Activated CD8-positive, alpha-beta memory T cell treated with anti-CD3 and anti-CD28 coated beads for 36 hours (primary cell): ENCODE measurements at regions not wholly inside any gene's neighbourhood (a gene's known extent, or its start where the extent isn't known, plus 50 kb on each side); places are given as distances from the start of the nearest gene placed in this dataset.
"Not testable (repeated sequence)": the region's sequence is repeated elsewhere in the genome, so short reads cannot be mapped to it uniquely, and the experiment has no call there.

Source experiments
- CTCF ChIA-PET: fragments of 350-600 bp; sonication (Branson Sonifier 250); formaldehyde crosslinking; loops from one replicate; lab custom pipeline; 2021; ENCODE audit warnings: antibody characterized with exemption; lab: Charles Lee
- POLR2A ChIA-PET: fragments of 350-600 bp; sonication (Branson Sonifier 250); formaldehyde crosslinking; loops from one replicate; lab custom pipeline; 2021; ENCODE audit warnings: antibody characterized with exemption; lab: Charles Lee

DNA sequence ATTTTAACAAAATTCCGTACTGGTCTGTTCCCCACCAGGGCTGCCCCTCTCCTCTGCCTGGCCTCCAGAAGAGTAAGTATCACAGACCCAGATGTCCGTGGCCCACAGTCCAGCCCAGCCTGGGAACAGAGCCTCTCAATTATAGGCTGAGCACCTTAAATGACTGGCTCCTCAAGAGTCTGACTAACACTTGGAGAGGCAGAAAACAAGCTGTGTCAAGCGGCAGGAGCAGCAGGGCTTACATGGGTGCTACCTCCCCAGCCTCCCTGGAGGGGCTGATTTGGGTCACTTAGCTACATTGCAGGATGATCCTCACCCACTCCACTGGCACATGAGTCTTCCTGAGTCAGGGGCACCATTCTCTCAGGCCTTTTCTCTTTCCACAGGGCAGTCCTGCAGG is 209.7 kb downstream of the COPRS start:
- CTCF ChIA-PET: no interaction called here
- POLR2A ChIA-PET: no interaction called here

DNA sequence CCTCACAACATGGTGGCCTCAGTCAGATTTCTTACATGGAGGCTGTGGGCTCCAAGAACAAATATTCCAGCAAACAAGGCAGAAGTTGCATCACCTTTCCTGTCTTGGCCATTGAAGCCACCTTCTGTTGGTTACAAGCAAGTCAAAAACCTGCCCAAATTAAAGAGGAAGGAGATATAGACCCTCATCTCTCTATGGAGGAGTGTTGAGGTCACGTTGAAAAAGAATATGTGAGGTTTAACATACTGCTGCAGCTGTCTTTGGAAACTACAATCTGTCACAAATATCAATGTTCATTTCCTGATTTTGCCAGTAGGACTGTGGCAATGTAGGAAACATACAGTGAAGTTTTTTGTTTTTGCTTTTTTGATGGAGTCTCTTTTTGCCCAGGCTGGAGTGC is 211.4 kb downstream of the COPRS start:
- ChIA-PET POLR2A (no interaction called here), CTCF (no interaction called here)

DNA sequence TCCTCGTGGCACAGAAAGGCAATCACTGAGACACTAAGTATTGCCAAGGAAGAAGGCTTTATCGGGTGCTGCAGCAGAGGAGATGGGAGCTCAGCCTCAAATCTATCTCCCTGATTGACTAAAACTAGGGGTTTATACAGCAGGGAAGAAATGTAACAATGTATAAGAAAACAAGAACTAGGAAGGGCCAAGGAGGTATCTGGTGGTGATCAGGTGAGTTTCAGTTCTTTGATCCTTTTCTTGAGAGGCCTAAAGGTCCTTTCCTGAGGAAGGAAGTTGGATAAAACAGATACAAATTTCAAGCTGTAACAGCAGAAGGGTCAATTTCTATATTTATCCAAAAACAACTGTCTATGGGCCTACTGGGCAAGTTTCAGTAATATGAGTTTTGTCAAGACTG is 212.4 kb downstream of the COPRS start:
- ChIA-PET POLR2A (no interaction called here), CTCF (no interaction called here)

DNA sequence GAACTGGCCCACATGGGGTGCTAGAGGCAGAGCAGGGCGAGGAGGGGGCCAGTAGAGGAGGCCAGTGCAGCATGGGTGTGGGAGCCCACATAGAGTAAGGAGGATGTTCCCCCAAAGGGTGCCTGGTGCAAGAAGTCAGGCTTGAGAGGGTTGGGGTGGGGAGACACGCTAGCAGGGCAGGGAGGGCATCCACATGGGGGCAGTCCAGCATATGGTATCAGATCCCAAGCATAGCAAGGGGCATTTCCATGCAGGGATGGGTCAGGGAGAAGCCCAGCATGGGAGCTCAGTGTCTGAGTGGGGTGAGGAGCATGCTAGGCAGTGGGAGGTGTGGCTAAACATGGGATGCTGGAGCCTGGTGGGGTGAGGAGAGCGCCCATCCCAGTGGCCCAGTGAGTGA is 213.7 kb downstream of the COPRS start:
- CTCF ChIA-PET: no interaction called here

DNA sequence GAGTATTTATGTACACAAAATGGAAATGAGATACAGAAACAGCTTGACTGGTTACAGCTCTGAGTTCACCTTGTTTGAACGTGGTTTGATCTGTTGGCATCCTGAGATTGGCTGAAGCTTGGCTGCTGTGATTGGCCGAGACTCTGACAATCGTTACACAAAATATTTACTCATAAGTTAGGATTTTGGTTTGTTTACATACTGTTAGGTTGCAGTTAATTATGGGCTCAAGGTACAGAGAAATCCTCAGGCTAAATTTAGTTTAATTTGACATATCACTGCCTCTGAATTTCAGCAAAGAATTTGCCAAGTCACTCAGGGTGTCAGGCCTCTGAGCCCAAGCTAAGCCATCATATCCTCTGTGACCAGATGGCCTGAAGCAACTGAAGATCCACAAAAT is 227.3 kb downstream of the COPRS start:
- CTCF ChIA-PET: no interaction called here
- POLR2A ChIA-PET: no interaction called here

More for the DNA sequence above, 213.7 kb downstream of the COPRS start:
- POLR2A ChIA-PET: no interaction called here

DNA sequence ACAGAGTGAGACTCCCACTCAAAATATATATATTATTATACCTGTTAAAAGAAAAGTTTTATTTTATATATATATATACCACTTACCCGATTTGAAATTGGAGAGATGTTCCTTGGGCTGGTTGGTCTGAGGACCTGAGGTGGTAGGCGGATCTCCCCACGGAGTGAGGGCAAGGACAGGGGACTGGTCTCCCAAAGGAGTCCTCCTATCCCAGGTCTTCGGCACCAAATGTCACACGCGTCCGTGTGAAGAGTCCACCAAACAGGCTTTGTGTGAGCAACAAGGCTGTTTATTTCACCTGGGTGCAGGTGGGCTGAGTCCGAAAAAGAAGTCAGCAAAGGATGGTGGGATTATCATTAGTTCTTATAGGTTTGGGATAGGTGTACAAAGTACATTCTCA is 228.2 kb downstream of the COPRS start:
- POLR2A ChIA-PET: not testable (repeated sequence)

DNA sequence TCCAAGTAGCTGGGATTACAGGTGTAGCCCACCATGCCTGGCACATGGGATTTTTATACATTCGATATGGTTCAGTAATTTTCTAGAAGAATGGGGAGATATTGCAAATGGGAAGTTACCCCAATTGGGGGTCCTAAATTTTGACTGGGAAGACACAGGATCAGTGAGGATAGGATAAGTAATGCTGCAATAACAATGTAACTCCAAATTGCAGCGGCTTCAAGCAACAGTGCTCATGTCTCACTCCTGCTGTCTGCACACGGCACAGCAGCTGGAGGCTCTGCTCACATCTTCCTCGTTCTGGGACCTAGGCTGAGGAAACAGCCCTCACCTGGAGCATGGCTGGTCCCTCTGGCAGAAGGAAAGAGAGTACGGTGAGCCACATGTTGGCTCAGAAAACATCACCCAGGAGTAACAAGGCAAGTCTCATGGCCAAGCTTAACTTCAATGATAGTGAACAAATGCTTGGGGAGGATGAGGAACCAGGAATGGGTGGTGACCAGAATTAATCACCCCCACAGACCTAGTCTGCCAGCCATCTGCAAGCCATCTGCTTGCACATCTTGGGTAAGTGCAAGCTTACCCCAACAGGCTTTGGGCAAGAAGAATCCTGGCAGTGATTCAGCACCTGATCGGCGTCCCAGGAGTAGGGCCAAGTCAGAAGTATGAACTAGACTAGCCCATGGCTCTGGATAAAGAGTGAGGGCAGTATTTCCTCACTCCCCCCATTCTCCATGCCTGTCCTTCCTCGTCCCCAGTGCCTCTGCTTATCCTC is 229.2 kb downstream of the COPRS start:
- ChIA-PET CTCF (no interaction called here), POLR2A (no interaction called here)

More for the DNA sequence above, 228.2 kb downstream of the COPRS start:
- CTCF ChIA-PET: not testable (repeated sequence)

DNA sequence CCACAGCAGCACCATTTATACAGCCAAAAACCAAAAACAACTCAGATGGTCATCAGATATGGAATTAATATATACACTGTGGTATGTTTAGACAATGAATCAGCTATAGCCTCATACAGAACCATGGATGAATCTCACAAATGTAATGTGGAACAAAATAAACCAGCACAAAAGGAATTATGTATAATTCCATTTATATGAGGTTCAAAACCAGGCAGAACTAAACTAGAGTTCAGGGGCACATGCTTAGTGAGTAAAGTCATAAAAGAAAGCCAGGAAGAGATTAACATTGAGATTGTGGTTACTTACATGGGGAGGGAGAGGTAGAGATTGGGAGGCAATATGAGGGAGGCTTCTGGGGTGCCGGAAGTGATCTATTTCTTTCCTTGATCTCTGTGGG is 231.1 kb downstream of the COPRS start:
- CTCF ChIA-PET: no interaction called here
- POLR2A ChIA-PET: no interaction called here

DNA sequence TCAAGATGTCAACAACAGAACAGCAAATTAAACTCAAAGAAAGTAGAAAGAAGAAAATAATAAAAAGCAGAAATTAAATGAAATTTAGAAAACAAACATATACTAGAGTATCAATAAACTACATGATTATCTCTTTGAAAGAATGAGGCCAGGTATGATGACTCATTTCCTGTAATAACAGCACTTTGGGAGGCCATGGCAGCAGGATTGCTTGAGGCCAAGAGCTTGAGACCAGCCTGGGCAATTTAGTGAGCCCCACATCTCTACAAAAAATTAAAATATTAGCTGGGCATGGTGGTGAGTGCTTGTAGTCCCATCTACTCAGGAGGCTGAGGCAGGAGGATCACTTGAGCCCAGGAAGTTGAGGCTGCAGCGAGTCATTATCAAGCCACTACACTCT is 232.5 kb downstream of the RAB11FIP4 start:
- POLR2A ChIA-PET: no interaction called here
- CTCF ChIA-PET: no interaction called here

DNA sequence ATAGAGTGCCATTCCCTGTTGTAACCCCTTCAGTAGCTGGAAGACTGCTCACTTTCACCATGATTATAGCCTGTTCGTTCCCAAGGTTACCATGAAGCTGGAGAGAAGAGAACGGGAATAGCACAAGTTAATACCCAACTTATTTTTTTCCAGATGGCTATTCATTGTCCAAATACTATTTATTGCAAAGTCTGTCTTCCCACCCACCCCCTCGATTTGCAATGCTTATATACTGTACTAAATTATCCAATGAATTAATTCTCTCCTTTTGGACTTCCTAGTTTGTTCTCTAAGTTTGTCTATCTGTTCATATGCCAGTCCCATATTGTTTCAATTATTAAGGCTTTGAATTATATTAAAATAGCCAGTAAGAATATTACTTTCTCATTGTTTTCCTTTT is 231.0 kb downstream of the RAB11FIP4 start:
- ChIA-PET CTCF (no interaction called here), POLR2A (no interaction called here)

DNA sequence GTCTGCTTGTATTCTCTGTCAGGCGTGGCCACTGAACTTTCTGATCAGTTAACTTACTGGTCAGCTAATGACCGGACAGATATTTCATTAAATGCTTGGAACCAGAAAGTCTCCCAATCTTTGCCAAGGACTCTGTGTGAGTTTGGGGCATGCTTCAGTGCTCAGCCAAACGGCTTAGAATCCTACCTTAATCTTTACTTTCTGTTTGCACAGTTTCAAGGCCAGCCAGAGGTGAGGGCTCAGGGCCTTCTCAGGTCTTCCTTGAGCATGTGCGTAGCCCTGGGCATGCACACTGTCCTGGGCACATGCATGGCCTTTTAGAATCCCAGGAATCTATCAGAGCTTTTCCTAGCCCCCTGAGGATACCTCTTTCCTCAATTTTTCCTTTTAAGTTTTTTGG is 230.1 kb downstream of the RAB11FIP4 start:
- ChIA-PET CTCF (no interaction called here), POLR2A (no interaction called here)

DNA sequence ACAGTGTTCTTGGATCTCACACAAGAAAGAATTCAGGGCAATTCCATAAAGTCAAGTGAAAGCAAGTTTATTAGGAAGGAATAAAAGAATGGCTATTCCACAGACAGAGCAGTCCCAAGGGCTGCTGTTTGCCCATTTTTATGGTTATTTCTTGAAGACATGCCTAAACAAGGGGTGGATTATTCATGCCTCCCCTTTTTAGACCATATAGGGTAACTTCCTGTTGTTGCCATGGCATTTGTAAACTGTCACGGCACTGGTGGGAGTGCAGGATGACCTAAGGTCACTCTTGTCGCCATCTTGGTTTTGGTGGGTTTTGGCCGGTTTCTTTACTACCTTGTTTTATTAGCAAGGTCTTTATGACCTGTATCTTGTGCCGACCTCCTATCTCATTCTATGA is 219.6 kb downstream of the RAB11FIP4 start:
- CTCF ChIA-PET, POLR2A ChIA-PET: not testable (repeated sequence)

DNA sequence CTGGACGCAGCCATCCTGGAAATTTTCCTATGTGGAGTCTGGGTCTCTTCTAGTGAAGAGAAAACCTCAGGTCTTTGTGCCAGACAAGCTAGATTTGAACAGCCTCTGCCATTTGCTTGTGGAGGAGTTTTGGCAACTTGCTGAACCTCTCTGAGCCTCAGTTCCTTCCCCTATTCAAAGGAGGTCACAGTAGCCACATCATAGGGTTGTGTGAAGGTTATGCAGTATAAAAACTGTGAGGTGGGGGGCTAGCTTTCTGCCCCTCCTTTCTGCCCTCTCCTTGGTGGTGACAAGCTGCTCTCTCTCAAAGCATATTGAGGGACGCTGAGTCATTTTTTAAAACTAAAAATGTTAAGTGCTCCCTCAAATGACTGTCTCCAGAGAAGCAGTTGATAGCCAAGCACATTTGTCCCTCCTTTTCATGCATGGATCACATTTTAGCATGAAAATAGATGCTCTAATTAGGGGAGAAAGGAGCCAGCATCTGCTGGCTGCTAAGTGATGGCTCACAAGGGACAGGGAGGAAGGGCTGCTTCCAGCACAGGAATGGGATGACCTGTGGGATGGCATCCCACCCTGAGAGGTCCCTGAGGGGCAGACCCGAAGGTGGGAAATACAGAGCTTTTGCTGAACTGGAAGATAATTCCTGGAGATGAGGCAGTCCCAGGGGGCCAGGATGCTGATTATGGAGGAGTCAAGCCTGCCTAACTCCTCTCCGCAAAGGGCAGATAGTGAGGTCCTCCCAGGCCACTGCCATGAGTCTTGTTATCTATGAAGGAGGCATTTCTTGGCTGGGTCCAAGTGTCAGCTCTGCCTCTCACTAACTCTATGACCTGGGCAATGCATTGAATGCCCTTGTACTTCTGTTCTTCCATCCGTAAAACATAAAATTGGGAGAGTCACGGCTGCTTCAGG is 218.8 kb downstream of the RAB11FIP4 start:
- POLR2A ChIA-PET: no interaction called here
- CTCF ChIA-PET: no interaction called here

DNA sequence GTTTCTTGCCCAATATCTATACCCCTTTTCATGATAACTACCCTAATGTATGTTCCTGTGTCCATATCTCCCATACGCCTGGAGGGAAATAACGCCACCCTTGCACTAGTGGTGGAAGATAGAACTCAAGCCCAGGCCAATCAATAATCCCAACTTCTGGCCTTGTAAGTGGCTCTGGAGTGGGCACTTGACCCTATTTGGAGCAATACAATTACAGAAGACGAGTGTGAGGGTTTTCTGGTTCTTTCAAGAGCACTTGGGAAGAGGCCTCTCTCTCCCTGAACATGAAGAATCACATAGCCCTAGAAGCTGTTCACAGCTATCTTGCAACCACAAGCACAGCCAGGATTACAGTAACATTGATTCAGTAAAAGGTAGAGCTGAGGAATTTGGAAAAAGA is 217.9 kb downstream of the RAB11FIP4 start:
- CTCF ChIA-PET: no interaction called here

DNA sequence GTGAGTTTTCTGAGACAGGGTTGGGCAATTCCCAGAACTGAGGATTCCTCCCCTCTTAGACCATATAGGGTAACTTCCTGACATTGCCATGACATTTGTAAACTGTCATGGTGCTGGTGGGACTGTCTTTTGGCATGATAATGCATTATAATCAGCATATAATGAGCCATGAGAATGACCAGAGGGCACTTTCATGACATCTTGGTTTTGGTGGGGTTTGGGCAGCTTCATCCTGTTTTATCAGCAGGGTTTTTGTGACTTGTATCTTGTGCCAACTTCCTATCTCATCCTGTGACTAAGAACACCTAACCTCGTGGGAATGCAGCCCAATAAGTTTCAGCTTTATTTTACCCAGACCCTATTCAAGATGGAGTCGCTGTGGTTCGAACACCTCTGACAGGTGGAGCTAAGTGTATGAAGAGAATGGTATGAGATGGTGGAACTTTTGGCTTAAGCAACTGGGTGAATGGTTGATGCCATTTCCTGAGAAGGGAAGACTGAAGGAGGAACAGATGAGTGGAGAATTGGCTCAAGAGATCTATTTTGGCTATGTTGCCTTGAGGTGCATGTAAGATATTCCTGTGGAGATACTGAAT is 217.3 kb downstream of the RAB11FIP4 start:
- ChIA-PET POLR2A (no interaction called here), CTCF (no interaction called here)

More for the DNA sequence above, 217.9 kb downstream of the RAB11FIP4 start:
- POLR2A ChIA-PET: no interaction called here

DNA sequence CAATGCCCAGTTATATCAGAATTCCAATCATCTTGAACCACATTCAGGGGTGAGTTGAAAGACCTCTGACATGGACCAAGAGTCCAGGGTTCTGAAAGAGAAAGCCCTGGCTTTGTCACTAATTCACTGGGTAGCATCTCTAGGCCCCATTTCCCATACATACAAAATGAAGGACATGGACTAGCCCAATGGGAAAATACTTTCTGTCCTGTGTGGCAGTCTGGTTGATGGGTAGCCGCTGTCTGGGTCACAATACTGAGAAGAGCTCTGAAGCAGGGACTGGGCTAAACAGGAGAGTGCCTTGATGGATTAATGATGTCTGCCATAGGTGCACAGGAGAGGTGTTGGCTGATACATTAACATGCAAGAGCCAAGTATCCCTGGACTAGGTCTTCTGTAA is 214.3 kb downstream of the RAB11FIP4 start:
- POLR2A ChIA-PET: no interaction called here
- CTCF ChIA-PET: no interaction called here

DNA sequence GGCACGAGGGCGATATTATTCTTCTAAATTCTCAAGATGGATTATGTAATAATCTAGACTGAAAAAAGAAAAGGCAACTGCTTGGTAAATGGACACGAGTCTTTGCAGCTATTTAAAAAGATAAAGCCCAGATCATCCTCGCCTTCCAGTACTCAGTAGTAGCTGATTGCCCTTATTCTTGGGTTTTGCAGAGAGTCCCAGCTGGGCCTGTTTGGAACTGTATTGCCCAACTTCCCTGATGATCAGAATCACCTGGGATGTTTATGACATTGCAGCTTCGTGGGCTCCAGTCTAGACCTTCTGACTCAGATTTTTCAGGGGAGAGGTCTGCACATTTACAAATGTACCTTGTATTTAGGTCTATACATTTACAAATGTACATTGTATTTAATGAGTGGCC is 213.5 kb downstream of the RAB11FIP4 start:
- POLR2A ChIA-PET: no interaction called here
- CTCF ChIA-PET: no interaction called here

DNA sequence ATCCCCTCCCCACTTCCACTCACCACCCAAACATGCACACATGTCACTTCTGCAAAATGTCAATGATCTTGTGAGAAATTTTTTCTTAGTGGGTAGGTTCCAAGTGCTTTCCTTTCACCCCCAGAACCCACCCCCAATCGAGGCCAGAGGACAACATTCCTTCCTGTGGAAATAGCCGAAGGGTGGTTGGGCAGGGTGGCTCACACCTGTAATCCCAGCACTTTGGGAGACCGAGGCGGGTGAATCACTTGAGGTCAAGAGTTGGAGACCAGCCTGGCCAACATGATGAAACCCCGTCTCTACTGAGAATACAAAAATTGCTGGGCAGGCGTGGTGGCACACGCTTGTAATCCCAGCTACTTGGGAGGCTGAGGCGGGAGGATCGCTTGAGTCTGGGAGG is 208.7 kb downstream of the RAB11FIP4 start:
- CTCF ChIA-PET, POLR2A ChIA-PET: not testable (repeated sequence)

DNA sequence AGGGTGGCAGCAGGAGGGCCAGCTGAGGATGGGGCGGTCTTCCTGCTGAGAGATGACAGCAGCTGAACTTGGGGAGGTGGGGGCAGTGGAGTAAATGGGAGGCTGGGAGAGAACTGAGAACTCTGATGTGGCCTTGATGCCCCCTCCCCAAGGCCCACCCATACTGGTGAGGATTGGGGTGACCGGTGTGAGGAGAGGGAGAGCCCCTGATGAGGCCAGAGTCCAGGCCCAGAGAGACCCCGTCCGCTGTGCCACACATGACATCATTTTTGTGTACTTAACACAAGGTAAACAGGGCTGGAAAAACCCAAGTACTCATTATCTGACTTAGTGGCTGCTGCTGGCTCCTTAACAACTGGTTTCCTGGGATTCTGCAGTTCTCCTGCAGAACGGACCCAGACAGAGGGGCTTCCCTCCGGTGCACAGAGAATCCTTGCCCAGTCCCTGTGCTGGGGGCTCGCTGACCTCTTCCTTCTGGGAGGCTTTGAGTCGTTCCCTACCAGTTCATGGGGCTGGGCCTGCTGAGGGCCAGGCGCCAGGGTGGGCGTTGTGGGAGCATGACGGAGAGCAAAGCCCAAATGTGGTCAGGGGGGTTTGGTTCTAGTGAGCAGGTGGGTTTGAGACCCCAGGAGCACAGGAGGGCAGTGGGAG is 207.6 kb downstream of the RAB11FIP4 start:
- ChIA-PET CTCF (no interaction called here), POLR2A (no interaction called here)

DNA sequence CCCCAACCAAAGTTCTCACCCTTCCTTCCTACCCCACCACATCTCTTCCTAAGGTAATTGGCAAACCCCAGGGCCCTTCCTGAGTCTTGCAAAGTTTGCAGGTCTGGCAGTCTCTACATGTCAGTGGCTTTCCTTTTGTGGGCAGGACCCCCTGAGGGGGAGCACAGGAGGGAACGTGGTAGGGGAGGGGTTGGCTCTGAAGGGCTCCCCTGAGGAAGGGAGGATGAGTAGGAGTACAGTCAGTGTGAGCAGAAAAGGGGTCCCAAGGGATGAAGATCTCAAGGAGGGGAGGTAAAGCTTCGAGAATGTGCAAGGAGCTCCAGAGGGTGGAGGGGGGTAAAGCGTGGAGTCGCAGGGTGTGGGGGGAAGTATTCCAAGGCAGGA is 206.9 kb downstream of the RAB11FIP4 start:
- POLR2A ChIA-PET: no interaction called here
- CTCF ChIA-PET: no interaction called here
